ENCODE measurements at regions not wholly inside any gene's neighbourhood (a gene's known extent, or its start where the extent isn't known, plus 50 kb on each side); places are given as distances from the start of the nearest gene placed in this dataset.

DNA sequence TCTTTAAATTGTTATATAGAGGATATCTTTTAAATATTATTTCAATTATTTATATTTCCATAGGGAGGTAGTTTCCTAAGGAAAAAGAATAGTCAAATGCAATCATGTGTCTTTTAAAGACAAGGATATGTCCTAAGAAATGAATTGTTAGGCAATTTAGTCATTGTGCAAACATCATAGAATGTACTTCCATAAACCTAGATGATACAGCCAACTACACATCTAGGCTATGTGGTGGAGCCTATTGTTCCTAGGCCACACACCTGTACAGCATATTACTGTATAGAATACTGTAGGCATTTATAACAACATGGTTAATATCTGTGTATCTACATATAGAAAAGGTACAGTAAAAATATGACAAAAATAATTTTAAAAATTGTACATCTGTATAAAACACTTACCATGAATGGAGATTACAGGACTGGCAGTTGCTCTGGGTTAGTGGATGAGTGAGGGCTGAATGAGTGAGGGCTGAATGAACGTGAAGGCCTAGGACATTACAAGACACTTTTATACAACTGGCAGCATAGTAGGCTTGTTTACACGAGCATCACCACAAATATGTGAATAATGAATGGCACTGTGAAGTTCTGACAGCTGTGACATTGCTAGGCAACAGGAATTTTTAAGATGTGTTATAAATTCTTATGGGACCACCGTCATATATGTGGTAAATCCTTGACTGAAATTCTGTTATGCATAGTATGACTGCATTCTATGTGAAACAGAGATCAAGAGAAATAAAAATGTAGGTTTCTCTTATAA, 1879.0 kb upstream of the RAG2 start:
- TF ChIP-seq RFX5 (IDR thresholded peaks at IDR 0.05; ENCODE audit: low read depth, low read length): no peak
- TF ChIP-seq CTCF (IDR thresholded peaks at IDR 0.05 in 2 of 3, conservative IDR thresholded peaks at IDR 0.05 in 1 of 3; ENCODE audit: control insufficient read depth in 2 of 3, extremely low read depth in 1 of 3, insufficient read depth in 1 of 3, low read depth in 3 of 3, low read length in 3 of 3): no peak
- no peak for TF ChIP-seq GABPA (IDR thresholded peaks at IDR 0.05; ENCODE audit: low read depth)
- no peak for TF ChIP-seq STAT3 (IDR thresholded peaks at IDR 0.05; ENCODE audit: low read depth, low read length)
- no peak for TF ChIP-seq USF1 (IDR thresholded peaks at IDR 0.05; ENCODE audit: borderline replicate concordance, extremely low read length, insufficient read depth, low read depth, low read length)
- TF ChIP-seq ZNF217 (IDR thresholded peaks at IDR 0.05): no peak
- TF ChIP-seq, protein P1, sequence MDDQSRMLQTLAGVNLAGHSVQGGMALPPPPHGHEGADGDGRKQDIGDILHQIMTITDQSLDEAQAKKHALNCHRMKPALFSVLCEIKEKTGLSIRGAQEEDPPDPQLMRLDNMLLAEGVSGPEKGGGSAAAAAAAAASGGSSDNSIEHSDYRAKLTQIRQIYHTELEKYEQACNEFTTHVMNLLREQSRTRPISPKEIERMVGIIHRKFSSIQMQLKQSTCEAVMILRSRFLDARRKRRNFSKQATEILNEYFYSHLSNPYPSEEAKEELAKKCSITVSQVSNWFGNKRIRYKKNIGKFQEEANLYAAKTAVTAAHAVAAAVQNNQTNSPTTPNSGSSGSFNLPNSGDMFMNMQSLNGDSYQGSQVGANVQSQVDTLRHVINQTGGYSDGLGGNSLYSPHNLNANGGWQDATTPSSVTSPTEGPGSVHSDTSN (IDR thresholded peaks at IDR 0.05; ENCODE audit: insufficient replicate concordance, low read depth, low read length): no peak
- no peak for TF ChIP-seq ZBTB40 (IDR thresholded peaks at IDR 0.05; ENCODE audit: borderline replicate concordance)
- no peak for TF ChIP-seq CBX3 (IDR thresholded peaks at IDR 0.05; ENCODE audit: borderline replicate concordance, low read depth)
- TF ChIP-seq ASH2L (IDR thresholded peaks at IDR 0.05; ENCODE audit: borderline replicate concordance, low read depth): no peak
- TF ChIP-seq POU2F2 (IDR thresholded peaks at IDR 0.05; ENCODE audit: borderline replicate concordance, low read depth, low read length): no peak

Measured in GM12878 (cell line).